GM18858 (cell line): ENCODE measurements at regions not wholly inside any gene's neighbourhood (a gene's known extent, or its start where the extent isn't known, plus 50 kb on each side); places are given as distances from the start of the nearest gene placed in this dataset.

Experiments used
- ATAC-seq: cut with Tn5 transposase; IDR thresholded peaks from one replicate; pipeline ENCODE4 v1.9.1; 2021; ENCODE audit not compliant: unreplicated experiment

DNA sequence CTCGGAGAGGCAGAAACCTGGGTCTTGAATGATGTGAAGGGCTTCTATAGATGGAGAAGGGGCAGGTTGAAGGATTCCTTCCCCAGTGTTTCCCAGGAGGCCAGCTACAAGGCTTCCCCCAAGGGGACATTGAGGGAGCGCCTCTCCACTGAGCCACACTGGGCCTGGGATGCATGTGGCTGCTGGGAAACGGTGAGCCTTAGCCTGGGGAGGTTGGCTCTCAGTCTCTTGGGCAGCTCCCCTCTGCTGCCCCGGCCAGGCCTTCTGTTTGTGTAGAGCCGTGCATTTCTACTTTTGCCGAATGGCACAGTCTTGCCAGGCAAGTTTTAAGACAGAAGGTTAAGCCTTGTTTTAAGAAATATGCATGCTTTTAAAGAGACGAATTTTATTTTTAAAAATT is 254.4 kb upstream of the POU3F1 start:
- no peak for ATAC-seq

DNA sequence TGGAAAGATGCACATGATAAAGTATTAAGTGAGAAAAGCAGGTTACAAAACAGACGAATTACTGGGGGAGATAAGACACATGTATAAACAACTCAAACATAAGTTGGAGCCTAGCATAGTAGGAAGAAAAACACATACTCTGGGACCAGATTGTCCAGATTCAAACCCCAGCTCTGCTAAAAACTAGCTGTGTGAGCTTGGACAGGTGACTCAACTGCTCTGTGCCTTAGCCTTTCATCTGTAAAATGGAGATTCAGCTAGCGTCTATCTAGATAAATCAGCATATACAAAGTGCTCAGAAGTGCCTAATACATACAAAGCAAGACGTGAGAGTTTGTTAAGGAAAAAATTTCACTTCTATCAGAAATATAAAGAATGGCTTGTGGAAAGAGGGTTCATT is 254.0 kb upstream of the POU3F1 start:
- no peak for ATAC-seq

DNA sequence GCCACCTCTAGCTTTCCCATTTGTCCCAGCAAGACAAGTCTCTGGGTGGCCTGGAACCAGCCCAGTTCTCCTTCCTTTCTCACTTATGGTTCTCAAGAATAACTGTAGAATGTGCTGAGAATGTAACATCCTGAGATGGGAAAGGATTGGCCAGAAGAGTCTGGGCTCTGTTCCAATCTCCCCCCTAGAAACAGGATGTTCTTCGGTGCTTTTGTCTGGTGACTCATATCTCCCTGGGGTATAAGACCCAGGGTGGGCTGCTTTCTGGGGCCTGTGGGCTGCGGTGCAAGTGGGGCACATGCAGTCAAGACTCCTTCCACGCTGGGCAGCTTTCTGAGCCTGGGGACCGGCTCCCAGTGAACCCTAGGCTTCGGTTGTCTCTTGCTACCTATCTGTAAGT is 251.2 kb upstream of the POU3F1 start:
- no peak for ATAC-seq

DNA sequence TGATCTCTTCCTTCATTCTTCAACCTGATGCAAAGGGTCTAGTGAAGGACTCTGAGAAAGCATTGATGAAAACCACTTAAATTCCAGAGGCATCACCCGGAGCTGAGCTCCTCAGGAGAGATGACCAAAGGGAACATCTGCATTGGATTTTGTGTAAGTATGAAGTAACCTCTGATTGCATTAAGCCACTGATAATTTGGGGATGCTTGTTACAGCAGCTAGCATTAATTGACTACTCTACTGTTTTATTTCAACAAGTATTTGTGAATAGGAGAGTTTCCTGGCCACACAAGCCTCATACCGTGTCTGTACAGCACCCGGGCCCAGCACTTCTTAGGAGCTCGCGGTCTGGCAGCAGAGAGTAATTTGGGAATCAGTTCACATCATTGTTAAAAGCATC is 250.7 kb upstream of the POU3F1 start:
- no peak for ATAC-seq

DNA sequence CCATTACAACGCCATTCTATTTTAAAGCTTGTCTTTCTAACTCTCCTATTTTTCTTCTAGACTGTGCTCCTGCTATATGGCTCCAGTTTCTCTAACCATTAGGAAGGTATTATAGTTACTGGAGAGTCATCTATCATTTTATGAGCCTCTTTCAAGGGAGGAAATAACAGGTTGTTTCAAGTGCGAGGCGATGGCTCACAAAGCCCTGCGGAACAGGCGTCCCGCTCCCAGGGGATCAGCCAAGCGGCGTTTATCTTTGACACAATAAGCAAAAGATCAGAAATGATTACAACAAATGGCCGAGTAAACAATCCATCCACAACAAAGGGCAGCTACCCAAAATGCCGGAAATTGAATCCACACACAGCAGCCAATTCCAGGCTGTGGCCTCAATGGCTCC is 249.5 kb upstream of the POU3F1 start:
- ATAC-seq: no peak

DNA sequence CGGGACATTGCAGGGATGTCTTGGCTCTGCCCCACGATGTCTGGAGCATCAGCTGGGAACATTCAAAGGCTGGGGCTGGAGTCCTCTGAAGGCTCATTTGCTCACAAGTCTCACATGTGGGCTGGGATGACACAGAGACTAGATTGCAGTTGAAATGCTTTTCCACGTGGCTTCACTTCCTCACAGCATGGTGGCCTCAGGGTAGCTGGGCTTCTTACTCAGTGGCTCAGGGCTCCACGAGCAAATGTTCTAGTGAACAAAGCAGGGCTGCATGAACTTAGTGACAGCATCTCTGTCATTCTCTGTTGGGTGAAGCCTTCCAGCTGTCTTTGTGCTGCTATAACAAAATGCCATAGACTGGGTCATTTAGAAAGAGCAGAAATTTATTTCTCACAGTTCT is 247.0 kb upstream of the POU3F1 start:
- no peak for ATAC-seq

DNA sequence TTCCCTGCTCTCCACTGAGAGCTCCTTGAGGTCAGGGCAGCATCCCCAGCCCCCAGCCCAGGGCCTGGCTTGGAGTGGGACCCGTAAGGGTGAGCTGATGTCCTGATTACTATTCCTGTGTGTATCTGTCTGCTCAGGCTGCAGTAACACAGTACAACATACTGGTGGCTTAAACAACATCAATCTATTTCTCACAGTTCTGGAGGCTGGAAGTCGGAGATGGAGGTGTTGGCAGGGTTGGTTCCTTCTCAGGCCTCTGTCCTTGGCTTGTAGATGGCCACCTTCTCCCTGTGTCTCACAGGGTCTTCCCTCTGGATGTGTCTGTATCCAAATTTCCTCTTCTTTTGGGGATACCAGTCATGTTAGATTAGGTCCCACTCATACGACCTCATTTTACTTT is 246.4 kb upstream of the POU3F1 start:
- no peak for ATAC-seq

DNA sequence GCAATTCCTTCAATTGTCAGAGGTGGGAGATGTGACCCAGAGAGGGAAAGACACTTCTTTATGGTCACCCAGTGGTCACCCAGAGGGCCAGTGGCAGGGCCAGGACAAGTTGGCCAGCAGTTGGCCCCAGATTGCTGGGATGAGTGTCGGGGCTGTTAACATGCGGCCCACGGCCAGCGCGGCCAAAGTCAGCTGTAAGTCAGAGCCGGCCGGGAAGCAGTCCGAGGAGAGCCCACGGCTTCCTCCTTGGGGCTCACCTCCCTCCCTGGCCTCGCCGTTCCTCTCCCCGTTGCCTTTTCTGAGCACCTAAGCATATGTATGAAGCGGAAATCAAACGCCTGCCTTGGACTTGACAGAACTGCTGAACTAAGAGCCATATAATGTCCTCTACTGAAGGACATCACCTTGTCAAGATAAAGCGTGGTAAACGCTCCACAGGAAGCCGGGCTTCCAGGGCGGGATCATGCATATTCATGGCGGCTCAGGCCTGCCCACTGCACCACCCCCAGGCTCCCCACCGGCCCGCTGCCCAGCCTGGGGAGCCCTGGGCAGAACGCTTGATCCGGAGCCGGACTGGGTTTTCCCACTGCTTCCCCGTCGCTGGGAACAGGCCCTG is 245.4 kb upstream of the POU3F1 start:
- no peak for ATAC-seq

DNA sequence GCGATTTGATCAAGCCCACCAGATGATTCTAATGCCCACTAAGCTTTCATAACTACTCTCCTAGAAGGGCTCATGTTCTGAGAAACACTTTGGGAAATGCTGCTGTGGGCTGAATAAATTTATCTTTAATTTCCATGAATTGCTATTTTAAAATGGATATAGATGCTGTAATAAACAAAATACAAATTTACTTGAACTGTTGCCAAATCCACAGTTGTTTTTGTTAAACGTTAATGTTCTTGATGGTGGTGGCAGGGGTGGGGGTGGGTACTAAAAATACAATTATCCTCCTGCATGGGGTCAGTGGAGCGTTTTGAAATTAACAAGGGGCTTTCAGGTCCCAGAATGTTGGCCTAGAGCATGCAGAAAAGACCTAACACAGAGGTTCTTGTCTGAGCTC is 244.7 kb upstream of the POU3F1 start:
- ATAC-seq: no peak

DNA sequence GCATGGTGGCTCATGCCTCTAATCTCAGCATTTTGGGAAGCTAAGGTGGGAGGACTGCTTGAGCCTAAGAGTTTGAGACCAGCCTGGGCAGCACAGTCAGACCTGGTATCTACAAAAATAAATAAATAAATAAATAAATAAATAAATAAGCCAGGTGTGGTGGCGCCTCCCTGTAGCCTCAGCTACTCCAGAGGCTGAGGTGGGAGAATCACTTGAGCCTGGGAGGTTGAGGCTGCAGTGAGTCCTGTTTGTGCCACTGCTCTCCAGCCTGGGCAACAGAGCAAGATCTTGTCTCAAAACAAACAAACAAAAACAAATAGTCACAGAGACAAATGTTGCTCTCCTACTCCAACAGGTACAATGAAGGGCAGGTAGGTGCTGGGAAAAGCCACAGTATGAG is 242.4 kb upstream of the POU3F1 start:
- ATAC-seq: no peak

DNA sequence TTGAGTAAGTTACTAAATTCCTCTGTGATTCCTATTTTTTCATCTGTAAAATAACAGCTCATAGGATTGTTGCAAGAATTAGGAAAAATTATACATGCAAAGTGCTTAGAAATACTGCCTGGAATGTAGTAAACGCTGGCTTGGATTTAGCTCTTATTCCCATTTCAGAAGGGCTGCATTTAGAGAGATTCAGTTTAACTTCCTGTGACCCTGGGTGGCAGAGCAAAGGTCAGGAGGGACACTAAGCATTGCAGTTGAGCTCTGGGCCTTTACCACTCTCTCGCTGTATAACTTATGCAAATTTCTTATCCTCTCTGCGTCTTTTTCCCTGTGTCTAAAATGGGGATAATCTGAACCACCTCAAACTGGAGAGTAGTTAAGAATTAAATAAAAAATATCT is 241.0 kb upstream of the POU3F1 start:
- no peak for ATAC-seq

DNA sequence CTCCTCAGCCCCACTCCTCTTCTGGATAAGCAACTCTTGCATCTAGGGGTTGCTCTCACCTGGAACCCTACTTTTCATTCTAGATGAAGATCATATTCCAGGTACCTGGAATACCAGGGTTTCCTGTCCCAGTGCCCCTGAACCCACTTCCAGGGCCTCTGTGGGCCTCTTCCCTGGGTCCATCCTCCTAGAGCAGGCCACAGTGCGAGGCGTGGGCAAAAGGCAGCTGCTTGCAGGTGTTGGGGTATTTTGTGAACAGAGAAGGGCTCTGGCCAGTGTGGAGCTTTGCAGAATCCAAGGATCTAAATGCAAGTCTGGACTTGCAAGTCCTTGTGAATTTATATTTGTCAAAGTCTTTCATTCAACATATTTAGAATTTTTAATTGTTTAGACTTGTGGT is 240.4 kb upstream of the POU3F1 start:
- no peak for ATAC-seq

DNA sequence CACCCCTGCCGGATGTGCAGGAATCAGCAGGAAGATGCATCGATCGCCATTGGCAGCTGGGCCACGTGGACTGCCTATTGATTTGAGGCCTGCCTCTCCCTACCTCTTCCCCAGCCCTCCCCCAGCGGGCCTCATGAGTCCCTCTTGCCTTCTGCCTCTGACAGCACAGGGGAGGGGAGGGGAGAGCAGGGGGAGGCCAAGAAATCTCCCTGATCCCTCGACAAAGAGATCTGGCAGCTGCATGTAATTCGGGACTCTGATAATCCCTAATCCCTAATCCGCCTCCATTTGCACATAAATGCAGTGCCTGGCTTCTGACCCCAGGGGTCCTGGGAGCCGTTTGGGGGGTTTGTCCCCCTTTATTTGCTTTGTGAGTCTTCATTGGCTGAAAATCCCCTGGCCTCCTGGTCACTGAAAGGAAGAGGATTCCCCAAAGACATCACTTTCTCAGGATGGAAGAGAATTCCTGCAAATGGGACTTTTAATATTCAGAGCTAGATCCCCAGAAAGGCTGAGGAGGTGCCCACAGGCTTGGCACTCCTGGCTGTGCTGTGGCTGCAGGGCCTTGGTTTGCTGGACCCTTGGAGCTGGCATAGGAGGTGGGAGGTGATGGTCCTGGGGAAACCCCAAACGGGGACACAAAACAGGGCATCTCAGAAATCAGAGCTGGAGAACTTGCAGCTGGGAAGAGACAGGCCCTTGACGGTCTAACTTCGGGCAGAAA is 239.4 kb upstream of the POU3F1 start:
- ATAC-seq: no peak

DNA sequence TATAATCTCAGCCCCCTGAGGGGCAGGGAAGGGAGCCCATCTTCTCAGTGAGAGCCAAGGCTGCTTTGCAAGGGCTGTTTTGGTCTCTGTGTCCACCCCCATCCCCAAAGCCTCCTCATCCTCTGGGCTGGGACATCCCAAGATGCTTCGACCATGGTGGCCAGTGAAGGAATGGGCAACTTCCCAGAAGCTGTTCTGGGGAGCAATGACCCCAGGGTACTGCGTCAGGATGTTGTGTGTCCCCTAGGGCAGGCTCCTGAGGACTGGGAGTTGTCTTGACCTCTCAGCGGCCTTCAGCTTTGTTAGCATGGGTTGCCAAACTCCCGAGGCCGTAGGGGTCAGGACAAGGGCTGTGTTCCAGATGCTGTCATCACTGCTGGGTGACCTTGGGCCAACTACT is 238.4 kb upstream of the POU3F1 start:
- ATAC-seq: no peak

DNA sequence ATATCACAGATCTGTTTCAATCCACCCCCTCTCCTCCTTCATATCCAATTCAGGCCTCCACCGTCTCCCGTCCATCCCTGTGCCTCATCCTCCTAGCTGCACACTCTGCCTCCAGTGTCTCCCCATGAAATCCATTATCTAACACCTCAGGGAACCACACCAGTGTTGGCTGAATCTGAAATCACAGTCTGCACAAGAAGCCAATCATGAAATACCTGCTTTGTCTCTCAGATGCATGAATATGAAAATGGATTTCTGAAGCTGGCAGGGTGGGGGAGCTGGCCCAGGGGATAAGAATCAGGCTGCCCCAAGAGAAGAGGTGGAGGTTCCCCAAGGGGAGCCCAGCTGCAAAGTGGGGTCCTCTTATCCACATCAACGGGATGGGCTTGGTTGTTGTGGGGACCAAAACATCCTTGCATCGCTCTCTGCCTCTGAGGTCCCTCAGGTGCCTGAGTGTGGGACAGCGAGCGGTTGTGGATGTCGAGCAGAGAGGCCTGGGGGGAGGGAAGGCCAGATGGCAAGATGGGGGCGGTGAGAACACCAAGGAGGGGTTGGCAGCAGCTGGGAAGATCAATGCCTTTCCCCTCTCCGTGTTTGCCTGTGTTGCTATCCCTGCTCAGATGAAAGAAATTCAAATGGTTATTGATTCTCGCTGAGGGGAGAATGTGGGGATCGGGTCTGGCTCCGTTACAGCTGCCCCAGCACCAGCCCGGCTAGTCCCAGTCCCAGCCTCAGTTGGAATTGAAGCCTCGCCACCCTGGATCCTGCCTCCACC is 237.3 kb upstream of the POU3F1 start:
- ATAC-seq: no peak

DNA sequence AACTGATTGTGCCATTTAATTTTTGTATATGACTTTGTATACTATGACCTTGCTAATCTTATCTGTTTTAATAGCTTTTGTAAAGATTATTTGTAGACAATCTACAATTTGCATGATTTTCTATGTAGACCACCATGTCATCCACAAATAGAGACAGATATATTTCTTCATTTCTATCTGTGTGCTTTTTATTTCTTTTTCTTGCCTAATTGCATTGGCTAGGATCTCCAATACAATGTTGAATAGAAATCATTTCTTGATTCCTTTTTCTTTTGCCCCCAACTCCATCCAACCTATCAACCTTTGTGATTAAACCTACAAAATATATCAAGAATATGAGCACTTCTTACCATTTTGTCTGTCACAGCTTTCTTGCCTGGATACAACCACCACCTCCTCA is 232.6 kb upstream of the POU3F1 start:
- ATAC-seq: no peak

DNA sequence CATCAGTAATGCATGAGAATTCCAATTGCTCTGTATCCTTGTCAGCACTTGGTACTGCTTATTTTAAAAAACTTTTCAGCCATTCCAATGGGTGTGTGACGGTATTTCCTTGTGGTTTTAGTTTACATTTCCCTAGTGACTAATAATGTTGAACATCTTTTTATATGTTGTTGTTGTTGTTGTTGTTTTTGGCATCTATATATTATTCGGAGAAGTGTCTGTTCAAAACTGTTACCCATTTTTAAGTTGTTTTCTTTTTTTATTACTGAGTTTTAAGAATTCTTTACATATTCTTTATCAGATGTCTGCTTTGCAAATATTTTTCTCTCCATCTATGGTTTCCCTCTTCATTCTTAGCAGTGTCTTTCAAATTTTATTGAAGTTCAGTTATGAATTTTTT is 231.1 kb upstream of the POU3F1 start:
- ATAC-seq: no peak

DNA sequence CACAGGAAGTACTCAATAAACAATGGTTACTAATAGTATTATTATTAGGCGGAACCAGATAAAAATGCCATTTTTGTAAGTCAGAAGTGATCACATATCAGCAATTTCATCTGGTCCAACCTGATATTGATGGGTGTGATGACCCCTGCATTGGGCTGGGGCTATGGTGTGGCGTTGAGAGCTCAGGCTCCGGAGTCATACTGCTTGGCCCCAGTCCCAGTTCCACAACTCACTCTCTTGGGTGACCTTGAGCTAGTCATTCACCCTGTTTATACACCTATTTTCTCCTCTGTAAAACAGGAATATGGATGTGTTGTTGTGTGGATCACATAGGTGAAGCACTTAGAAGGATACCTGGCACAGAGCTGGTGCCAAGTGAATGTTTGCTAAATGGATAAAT is 229.4 kb upstream of the POU3F1 start:
- ATAC-seq: no peak

DNA sequence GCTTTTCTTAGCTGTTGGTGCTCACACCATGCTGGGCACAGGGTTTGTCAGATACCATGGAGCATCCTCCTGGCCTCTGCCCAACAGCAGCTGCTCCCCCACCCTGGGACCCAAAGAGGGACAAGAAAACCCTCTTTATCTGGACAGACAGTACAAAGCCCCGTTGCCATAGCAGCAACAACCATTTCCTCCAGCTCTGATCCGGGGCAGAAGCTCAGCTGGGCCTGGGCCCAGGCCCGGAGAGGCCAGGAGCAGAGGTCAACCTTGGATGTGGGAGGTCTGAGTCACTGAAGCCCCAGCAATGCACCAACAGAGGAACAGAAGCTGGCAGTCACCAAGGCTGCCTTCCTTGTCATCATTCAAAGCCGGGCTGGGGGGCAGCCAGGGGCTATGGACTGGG is 228.4 kb upstream of the POU3F1 start:
- ATAC-seq: no peak

DNA sequence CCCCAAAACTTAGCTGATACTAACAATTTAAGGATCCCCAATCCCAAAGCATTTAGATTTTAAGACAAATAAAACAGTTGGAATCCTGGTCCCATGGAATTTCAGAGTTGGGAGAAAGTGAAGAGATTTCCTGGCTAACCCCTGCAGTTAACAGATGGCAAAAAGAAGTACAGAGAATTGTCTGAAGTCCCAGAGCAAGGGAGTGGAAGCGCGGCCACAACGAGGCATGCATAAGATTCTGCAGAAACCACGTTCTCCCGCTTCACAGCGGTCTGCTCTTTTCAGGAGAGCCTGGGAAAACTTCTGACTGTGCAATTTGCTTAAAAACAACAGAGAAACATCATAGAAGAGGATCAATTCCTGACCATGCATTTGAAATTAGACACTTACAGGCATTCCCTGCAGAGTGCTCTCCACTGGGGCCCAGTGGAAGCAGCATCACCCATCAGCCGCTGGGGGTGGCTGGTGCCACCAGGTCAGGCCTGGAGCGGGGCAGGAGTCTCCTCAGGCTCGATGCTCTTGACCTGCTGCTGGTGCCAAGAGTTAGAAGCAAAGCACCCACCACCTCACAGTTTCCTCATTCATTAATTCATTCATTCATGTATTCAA is 226.7 kb upstream of the POU3F1 start:
- no peak for ATAC-seq

DNA sequence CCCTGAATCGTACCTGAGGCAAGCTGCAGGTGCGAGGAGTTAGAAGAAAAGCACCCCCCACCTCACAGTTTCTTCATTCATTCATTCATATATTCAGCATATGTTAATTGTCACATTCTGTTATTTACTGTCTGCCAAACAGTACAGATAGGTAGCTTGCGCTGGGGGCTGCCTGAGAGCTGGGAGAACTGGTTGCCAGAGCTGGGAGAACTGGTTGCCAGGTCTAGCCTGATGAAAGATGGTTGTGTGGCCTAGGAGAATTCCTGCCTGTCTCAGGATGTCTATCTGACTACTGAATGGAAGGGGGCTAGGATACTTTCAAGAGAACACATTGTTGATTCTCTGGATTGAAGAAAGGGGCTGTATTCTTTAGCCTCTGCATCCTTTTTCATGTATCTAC is 225.9 kb upstream of the POU3F1 start:
- no peak for ATAC-seq
